ENCODE measurements at regions not wholly inside any gene's neighbourhood (a gene's known extent, or its start where the extent isn't known, plus 50 kb on each side); places are given as distances from the start of the nearest gene placed in this dataset.
"Not testable (repeated sequence)": the region's sequence is repeated elsewhere in the genome, so short reads cannot be mapped to it uniquely, and the experiment has no call there.

DNA sequence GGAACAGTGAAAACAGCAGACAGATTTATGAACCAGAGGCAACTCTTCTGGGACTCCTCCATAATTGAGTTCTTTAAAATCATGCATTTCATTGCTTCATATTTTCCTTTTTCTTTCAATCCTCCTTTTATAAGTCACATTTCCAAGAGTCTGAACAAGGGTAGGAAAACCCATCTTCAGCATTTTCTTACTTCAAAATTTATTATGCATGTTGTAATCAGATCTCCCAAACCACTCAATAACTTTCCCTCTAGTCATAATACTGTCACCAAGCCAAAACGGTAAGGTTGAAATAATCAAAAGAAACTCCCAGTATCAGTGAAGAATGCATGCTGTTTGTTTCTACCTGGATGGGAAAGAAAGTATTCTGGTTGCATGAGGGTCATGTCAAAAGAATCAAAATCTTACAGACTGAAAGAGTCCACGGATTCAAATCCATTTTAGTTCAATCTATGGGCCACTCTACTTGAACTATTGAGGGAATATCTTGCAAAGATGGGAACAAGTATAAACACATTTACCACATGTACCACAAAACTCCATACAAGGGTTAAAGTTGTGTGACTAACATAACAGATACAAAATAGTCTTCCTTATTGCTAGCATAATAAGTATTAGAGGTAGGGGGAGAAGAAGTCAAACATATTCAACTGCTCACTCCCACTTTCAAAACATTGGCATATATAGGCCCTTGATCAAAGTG lies 797.3 kb downstream of the MAT2B start:
- DNase-seq = no peak

DNA sequence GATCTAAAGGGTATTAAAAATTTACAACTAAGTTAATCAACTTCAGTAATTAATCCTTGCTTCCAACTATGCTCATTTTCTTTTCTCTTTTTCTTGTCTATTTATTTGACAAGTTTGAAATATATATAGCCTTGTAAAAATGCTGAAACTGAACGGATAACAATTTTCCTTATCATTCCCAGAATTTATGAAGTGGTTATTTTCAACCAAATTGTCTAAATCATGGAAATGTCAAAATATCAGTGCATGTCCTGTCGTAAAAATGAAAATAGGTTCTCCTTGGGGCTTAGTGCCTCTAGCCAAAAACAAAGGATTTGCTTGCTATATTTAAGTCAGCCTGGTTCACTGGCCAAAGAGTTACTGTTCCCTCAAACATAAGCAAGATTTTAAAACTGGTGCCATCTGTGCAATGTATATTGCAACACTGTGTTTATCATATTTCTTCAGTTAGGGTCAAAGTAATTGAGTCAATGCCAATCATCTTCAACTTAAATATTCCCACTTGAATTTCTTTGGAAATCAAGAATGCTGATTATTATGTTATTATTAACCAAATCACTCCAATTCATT lies 798.3 kb downstream of the MAT2B start:
- DNase-seq = no peak

GRCh38 chr5:164306662-164307061 lies 801.2 kb downstream of the MAT2B start:
- DNase-seq = no peak

DNA sequence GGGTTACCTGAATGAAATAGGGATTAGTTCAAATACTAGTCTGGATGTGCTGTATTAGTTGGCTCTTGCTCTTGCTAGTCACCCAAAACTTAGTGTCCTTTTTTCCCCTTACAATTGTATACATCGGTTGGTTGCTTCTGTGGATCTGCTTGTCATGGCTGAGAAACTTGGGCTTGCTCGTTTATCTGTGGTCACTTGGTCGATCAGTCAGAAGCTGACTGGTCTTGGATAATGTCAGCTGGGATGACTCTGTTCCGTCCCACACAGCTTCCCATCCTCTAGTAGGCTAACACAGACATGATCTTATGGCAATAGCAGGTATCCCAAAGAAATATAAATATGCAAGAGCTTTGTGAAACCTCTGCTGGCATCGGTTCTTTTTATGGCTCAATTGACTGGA lies 807.4 kb downstream of the MAT2B start:
- no peak for DNase-seq

GRCh38 chr5:164317676-164318075 lies 812.3 kb downstream of the MAT2B start:
- DNase-seq = no peak

- no peak for DNase-seq
These were observed 813.7 kb downstream of the MAT2B start for GRCh38 chr5:164319161-164319560.

- no peak for DNase-seq
These were observed 818.8 kb downstream of the MAT2B start for GRCh38 chr5:164324239-164324638.

DNA sequence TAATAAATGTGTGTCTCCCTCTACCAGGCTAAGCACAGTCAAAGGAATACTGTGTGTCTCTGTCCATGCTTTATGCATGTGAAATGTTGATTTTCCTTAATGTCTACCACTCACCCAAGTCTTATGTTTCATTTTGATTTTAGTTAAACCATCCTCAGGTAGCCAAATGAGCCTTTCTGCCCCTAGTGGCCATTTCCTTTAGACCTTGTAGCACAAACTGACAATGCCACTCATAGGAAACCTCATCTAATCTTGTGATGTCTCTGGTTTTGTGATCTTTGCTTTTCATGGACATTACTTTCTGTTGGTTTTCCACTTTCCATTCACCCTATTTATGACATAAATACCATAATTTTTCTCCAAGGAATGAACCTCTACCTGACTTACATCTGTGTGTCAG lies 820.8 kb downstream of the MAT2B start:
- no peak for DNase-seq

- DNase-seq = not testable (repeated sequence)
These were observed 821.7 kb downstream of the MAT2B start for GRCh38 chr5:164327166-164327565.

GRCh38 chr5:164332349-164333196 lies 827.2 kb downstream of the MAT2B start:
- no peak for DNase-seq

- no peak for DNase-seq
These were observed 830.4 kb downstream of the MAT2B start for GRCh38 chr5:164335837-164336236.

- no peak for DNase-seq
These were observed 830.9 kb downstream of the MAT2B start for GRCh38 chr5:164336276-164336675.

DNA sequence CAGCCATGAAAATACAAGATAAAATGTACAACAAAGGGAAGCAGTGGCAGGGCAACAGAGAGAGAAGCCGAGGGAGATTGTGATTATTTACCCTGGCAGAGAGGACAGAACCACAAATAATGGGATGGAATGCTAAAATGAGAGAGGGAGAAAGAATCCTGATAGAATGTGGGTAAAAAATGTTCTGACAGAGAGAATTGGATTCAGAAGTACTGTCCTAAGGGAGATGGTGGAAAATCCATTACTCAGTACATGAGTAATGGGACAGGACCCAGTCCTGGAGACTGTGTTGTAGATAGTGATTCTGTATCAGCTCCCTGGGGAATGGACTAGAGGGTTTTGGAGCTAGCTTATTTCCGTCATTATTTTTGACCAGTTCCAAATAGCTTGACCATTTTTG lies 831.5 kb downstream of the MAT2B start:
- no peak for DNase-seq

GRCh38 chr5:164341056-164341619 lies 835.7 kb downstream of the MAT2B start:
- DNase-seq = no peak

- peak; percentile 11 for DNase-seq
These were observed 839.9 kb downstream of the MAT2B start for GRCh38 chr5:164345173-164345849.

DNA sequence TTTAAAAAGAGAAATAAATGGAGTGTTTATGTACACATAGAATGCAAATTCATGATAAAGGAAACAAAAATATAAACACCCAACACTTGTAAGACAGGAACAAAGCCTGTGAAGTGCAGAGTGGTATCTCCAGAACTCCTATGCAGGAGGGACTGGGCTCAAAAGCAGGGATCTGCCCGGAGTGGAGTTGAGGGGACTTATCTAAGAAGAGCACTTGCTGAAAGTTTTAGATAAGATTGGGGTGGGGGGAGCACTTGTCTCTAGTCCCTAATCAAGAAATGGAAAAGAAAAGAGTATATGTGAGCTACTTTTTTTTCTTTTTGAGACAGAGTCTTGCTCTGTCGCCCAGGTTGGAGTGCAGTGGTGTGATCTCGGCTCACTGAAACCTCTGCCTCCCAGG lies 840.4 kb downstream of the MAT2B start:
- DNase-seq = no peak

GRCh38 chr5:164346785-164347630 lies 841.6 kb downstream of the MAT2B start:
- DNase-seq = no peak

DNA sequence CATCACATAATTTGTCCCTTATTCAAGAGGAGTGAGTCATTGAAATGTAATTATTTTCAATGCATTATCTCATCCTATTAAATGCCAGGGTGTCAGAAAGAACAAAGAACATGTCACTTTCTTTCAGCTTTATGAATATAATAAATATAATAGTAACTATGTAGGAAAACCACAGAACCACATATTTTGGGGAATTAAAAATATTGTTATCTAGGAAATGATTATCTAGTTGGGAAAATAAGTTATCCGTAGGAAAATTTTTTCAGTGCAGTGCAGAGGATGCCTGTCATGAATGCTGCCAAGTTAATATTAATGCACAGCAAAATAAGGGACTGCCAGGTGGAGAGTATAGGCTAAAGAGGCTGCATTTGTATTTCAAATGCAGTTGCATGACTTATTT lies 844.8 kb downstream of the MAT2B start:
- DNase-seq = no peak

GRCh38 chr5:164351245-164351834 lies 845.9 kb downstream of the MAT2B start:
- DNase-seq = no peak

- no peak for DNase-seq
These were observed 847.3 kb downstream of the MAT2B start for GRCh38 chr5:164352695-164353094.

- DNase-seq = no peak
These were observed 847.7 kb downstream of the MAT2B start for GRCh38 chr5:164353155-164353554.
